ENCODE measurements at regions not wholly inside any gene's neighbourhood (a gene's known extent, or its start where the extent isn't known, plus 50 kb on each side); places are given as distances from the start of the nearest gene placed in this dataset.

DNA sequence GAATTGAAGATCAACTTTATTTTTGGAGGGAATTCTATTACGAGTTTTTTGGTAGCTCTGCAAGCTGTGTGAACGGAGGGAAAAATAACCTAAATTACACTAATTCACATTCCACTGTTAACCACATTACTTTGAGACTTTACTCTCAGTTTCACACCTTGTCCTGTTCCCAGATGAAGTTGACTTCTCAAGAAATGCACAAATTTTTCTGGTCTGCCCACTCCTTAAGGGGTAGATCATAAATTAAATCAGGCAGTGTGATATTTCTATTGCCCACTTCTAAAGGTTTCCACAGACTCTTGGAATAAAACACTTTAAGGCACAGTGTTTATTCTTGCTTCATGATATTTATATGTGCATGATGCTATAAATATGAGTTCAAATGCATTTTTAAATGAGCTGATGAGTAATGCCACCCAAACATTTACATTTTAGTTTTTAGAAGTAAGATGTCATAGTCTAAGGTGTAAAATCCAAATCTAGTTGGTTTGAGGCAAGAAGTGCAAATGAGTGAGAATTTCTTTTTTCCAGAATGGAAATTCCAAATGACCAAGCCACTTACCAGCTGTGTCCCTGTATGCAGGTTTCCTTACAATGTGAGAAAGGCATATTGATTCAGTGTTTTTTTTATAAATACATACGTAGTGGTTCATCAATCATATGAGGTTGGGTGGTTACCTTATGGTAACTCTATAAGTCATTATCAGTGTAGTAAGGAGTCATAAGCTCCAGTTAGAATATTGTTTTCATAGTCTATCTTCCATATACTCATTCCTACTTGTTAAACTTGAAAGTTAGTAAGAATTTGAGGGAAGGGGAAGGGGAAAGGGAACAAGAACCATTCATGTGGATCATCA, 437.7 kb upstream of the MEF2C start:
- H3K4me3 ChIP-seq (ENCODE audit: extremely low read depth in 1 of 4, insufficient read depth in 2 of 4, low read depth in 3 of 4, low read length in 4 of 4), result no peak overlapping the region
- no peak overlapping the region for H2BK20ac ChIP-seq (ENCODE audit: low read length)
- H3K9ac ChIP-seq (replicated peaks in 1 of 4; ENCODE audit: extremely low read depth in 1 of 4, low read depth in 3 of 4, low read length in 3 of 4), result no peak overlapping the region
- H4K5ac ChIP-seq (ENCODE audit: insufficient read length, low read depth, low read length), result no peak overlapping the region
- H3K79me2 ChIP-seq (ENCODE audit: control insufficient read depth in 1 of 2, insufficient read depth in 2 of 2, low read length in 2 of 2), result no peaks in the 10 kb centered on the region
- no peaks in the 10 kb centered on the region for H3K23me2 ChIP-seq (ENCODE audit: low read depth, low read length)
- H3K23ac ChIP-seq (ENCODE audit: insufficient read length), result no peak overlapping the region
- no peak overlapping the region for H2BK120ac ChIP-seq (replicated peaks; ENCODE audit: low read depth, low read length)
- H3K27ac ChIP-seq (ENCODE audit: low read depth, low read length), result no peak overlapping the region
- H2BK5ac ChIP-seq (ENCODE audit: low read depth, low read length), result no peak overlapping the region
- 93% methylated on average over 3 of the region's 3 CpGs; no CpG with 5 or more reads in 1 of the 2 experiments for WGBS, 2 experiments (ENCODE audit: extremely low coverage in 1 of 2, insufficient coverage in 1 of 2, insufficient read length in 1 of 2, insufficient replicate concordance in 2 of 2, low coverage in 1 of 2, low lambda C conversion rate in 2 of 2, missing lambda C conversion rate in 1 of 2)
- H3K36me3 ChIP-seq (ENCODE audit: control insufficient read depth in 2 of 4, insufficient read depth in 4 of 4, low read length in 3 of 4), result no peaks in the 10 kb centered on the region
- ChIA-PET CTCF (ENCODE audit: partially characterized antibody) (no interaction called here), POLR2A (ENCODE audit: partially characterized antibody) (no interaction called here)
- no peak overlapping the region for H2AK5ac ChIP-seq (ENCODE audit: low read depth, low read length)
- H3K79me1 ChIP-seq (ENCODE audit: low read depth, low read length), result no peaks in the 10 kb centered on the region
- no peak overlapping the region for H3K4me2 ChIP-seq (ENCODE audit: insufficient read depth in 1 of 2, low read depth in 2 of 2, low read length in 2 of 2)
- no peak overlapping the region for H3K56ac ChIP-seq (replicated peaks; ENCODE audit: insufficient read length, low read depth, low read length)
- H2BK15ac ChIP-seq (ENCODE audit: low read length), result no peak overlapping the region
- no peak overlapping the region for H3K4ac ChIP-seq (replicated peaks; ENCODE audit: insufficient read length, low read depth, low read length)
- DNase-seq (ENCODE audit: low read depth in 1 of 2, low spot score in 2 of 2), result no peak
- no peak overlapping the region for H3K18ac ChIP-seq (ENCODE audit: extremely low read depth, low read length)
- no peak overlapping the region for H2AFZ ChIP-seq (ENCODE audit: low read length)
- FAIRE-seq, result no peak
- no peak overlapping the region for H2BK12ac ChIP-seq (ENCODE audit: low read depth, low read length)
- H4K8ac ChIP-seq (ENCODE audit: extremely low read depth, insufficient read depth, low read length), result no peak overlapping the region
- no peaks in the 10 kb centered on the region for H4K20me1 ChIP-seq (replicated peaks in 1 of 2; ENCODE audit: control insufficient read depth in 1 of 2, insufficient read depth in 2 of 2, low read length in 2 of 2)
- no peaks in the 10 kb centered on the region for H3K4me1 ChIP-seq (replicated peaks in 1 of 4; ENCODE audit: control insufficient read depth in 3 of 4, insufficient read depth in 4 of 4, low read length in 3 of 4)
- H3K27me3 ChIP-seq (replicated peaks in 1 of 4; ENCODE audit: control insufficient read depth in 3 of 4, extremely low read depth in 1 of 4, insufficient read depth in 3 of 4, low read length in 3 of 4), result no peaks in the 10 kb centered on the region
- H3K9me3 ChIP-seq (ENCODE audit: insufficient read depth in 2 of 2, low read depth in 1 of 2, low read length in 1 of 2), result no peaks in the 10 kb centered on the region
- H4K91ac ChIP-seq (replicated peaks; ENCODE audit: insufficient read length, low read length), result no peak overlapping the region
- H3K14ac ChIP-seq (ENCODE audit: insufficient read length), result no peak overlapping the region
- TF ChIP-seq CBX8 (IDR thresholded peaks at IDR 0.05; ENCODE audit: borderline replicate concordance, low read depth, low read length) (no peak), SP2 (IDR thresholded peaks at IDR 0.05; ENCODE audit: low read length) (no peak), TEAD4 (IDR thresholded peaks at IDR 0.05; ENCODE audit: low read depth, low read length) (no peak), KDM4A (IDR thresholded peaks at IDR 0.05; ENCODE audit: low read depth, low read length, severe bottlenecking) (no peak), GTF2F1 (IDR thresholded peaks at IDR 0.05; ENCODE audit: borderline replicate concordance, low read depth, low read length) (no peak), JUND (IDR thresholded peaks at IDR 0.05; ENCODE audit: low read length) (no peak), SUZ12 (IDR thresholded peaks at IDR 0.05; ENCODE audit: low read length) (no peak), CBX5 (IDR thresholded peaks at IDR 0.05; ENCODE audit: low read depth, low read length) (no peak), RXRA (IDR thresholded peaks at IDR 0.05; ENCODE audit: insufficient read depth, low read depth, low read length) (no peak), KDM5A (IDR thresholded peaks at IDR 0.05; ENCODE audit: low read length) (no peak), RBBP5 (IDR thresholded peaks at IDR 0.05; ENCODE audit: borderline replicate concordance, low read depth, low read length) (no peak), NANOG (IDR thresholded peaks at IDR 0.05; ENCODE audit: insufficient read depth, low read depth, low read length, poor library complexity, severe bottlenecking) (no peak), PHF8 (conservative IDR thresholded peaks at IDR 0.05; ENCODE audit: low read depth, low read length) (no peak), JUN (IDR thresholded peaks at IDR 0.05; ENCODE audit: low read depth, low read length) (no peak)
